ENCODE measurements at regions not wholly inside any gene's neighbourhood (a gene's known extent, or its start where the extent isn't known, plus 50 kb on each side); places are given as distances from the start of the nearest gene placed in this dataset.
"Not testable (repeated sequence)": the region's sequence is repeated elsewhere in the genome, so short reads cannot be mapped to it uniquely, and the experiment has no call there.

DNA sequence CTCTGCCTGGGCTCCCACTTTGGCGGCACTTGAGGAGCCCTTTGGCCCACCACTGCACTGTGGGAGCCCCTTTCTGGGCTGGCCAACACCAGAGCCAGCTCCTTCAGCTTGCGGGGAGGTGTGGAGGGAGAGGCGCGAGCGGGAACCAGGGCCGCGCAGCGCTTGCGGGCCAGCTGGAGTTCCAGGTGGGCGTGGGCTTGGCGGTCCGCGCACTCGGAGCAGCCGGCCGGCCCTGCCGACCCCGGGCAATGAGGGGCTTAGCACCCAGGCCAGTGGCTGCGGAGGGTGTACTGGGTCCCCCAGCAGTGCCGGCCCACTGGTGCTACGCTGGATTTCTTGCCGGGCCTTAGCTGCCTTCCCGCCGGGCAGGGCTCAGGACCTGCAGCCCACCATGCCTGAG is 178.2 kb upstream of the MYO3A start:
- TF ChIP-seq, protein P1, sequence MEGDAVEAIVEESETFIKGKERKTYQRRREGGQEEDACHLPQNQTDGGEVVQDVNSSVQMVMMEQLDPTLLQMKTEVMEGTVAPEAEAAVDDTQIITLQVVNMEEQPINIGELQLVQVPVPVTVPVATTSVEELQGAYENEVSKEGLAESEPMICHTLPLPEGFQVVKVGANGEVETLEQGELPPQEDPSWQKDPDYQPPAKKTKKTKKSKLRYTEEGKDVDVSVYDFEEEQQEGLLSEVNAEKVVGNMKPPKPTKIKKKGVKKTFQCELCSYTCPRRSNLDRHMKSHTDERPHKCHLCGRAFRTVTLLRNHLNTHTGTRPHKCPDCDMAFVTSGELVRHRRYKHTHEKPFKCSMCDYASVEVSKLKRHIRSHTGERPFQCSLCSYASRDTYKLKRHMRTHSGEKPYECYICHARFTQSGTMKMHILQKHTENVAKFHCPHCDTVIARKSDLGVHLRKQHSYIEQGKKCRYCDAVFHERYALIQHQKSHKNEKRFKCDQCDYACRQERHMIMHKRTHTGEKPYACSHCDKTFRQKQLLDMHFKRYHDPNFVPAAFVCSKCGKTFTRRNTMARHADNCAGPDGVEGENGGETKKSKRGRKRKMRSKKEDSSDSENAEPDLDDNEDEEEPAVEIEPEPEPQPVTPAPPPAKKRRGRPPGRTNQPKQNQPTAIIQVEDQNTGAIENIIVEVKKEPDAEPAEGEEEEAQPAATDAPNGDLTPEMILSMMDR (IDR thresholded peaks at IDR 0.05; ENCODE audit: poor library complexity), result not testable (repeated sequence)
- TF ChIP-seq EZH2 (IDR thresholded peaks at IDR 0.05; ENCODE audit: borderline replicate concordance); EZH2phosphoT487 (IDR thresholded peaks at IDR 0.05; ENCODE audit: low read depth, severe bottlenecking, unreplicated experiment): not testable (repeated sequence)

Data from hepatocyte (in vitro differentiated cells).